ENCODE measurements at regions not wholly inside any gene's neighbourhood (a gene's known extent, or its start where the extent isn't known, plus 50 kb on each side); places are given as distances from the start of the nearest gene placed in this dataset.

DNA sequence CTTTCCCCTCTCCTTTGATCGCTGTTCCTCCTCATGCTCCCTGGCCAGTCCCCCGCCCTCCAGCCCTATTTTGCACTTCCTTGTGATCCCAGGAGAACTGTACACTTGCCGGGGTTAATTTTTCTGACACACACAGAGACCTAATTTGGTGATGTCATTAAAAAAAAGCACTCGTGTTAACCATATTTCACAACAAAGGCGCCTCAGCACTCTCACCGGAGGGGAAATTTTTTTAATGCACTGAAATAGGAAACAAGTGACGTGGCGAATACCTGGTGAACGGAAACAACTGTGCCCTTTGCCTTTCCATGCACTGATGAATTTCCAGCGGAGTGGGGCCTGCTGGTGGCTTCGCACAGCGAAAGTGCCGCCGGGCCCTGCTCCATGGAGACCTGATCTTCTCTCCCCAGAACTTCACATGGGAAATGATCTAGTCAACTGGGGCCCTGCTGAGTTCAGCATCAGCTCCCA lies 53.9 kb upstream of the TAGAP start:
- H3K4me1 ChIP-seq (ENCODE audit: control insufficient read depth in 1 of 2, extremely low read depth in 1 of 2, insufficient read depth in 2 of 2, low read length in 2 of 2) = peaks cover 34 to 64% of the 10 kb centered on the region in 2 experiments
- ChIA-PET POLR2A (interaction anchor here (0.6 to 1.3 kb wide), 5 partner anchors 35 to 911 kb away, joined by 3 to 8 read pairs (median 3); partner anchors contain the start of gene TAGAP (in 1 of the 2)), CTCF (interaction anchor here in 1 of 2 donors (1.0 to 2.3 kb wide), 6 partner anchors 9 to 99 kb away, joined by 3 to 10 read pairs (median 6); partner anchors contain the start of genes RSPH3 and TAGAP)
- Mint-ChIP-seq H3K36me3 (no peaks in the 10 kb centered on the region), H3K27ac (peak overlapping the region; percentile 95 to 96), H3K27me3 (no peaks in the 10 kb centered on the region), H3K4me1 (peaks cover 63 to 85% (median 66%) of the 10 kb centered on the region in 3 donors), H3K4me3 (peak overlapping the region; percentile 64 to 76 (median 70)), H3K9me3 (no peaks in the 10 kb centered on the region)
- ATAC-seq (replicated peaks in 1 of 4) (peak; percentile 74 to 84 (median 82)), DNase-seq (peak in 34 of 35 experiments; percentile 39 to 90 (median 66))
- WGBS (ENCODE audit: insufficient coverage) = 4% methylated on average over 10 of the region's 14 CpGs
- peak overlapping the region; percentile 94 for H3K27ac ChIP-seq (ENCODE audit: low read length)
- no peaks in the 10 kb centered on the region for H3K9me3 ChIP-seq
- no peaks in the 10 kb centered on the region for H3K27me3 ChIP-seq (replicated peaks in 1 of 2; ENCODE audit: control insufficient read depth in 2 of 2, extremely low read depth in 1 of 2, insufficient read depth in 2 of 2, low read length in 1 of 2)
- H3K36me3 ChIP-seq (ENCODE audit: control insufficient read depth in 2 of 2, extremely low read depth in 1 of 2, insufficient read depth in 1 of 2, low read length in 1 of 2) = no peaks in the 10 kb centered on the region
- H3K4me3 ChIP-seq (ENCODE audit: control insufficient read depth in 1 of 2, extremely low read depth in 1 of 2, low read length in 1 of 2) = peak overlapping the region in 1 of 2 donors; percentile 22

DNA sequence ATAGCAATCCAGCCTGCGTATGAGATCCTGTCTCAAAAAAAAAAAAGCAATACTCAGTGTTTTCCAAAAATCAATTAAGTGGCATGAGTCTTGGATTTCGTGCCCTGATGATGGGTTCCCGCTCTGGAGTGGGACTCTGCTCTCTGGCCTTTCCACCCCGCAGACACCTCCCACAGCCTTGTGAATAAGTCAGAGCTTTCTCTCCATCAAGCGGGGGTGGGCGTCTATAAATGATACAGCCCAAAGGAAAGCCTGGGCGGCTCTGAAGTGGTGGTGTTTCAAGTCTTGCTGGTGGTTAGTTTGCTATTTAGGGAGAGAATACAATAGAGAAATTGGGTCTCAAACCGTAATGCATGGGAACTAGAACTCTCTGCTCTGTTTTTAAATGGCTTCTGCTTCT lies 52.5 kb upstream of the TAGAP start:
- H3K27ac ChIP-seq (ENCODE audit: low read length) = no peak overlapping the region

DNA sequence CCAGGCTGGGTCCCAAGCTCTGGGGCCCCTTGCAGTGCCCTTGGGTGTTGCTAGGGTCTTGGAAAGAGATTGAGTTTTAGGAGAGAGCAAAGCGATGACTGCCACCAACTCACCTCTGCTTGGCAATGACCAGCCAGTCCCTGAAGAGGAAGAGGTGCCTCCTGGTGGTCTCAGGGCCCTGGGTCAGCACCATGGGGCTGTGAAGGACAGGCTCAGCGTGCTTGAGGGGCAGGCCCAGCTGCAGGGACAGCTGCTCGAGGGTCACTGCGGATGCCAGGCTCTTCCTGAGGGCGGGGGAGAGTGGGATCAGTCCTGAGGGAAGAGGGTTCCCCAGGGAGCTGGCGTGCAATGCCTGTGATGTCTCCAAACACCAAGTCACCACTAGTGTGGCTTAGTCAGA lies 50.8 kb upstream of the TAGAP start:
- H3K9me3 Mint-ChIP-seq = no peaks in the 10 kb centered on the region
- peak overlapping the region in 1 of 3 donors; percentile 80 for H3K4me3 Mint-ChIP-seq
- no peaks in the 10 kb centered on the region for H3K27me3 Mint-ChIP-seq
- H3K36me3 Mint-ChIP-seq = no peaks in the 10 kb centered on the region
- Histone ChIP-seq H3K27ac (ENCODE audit: low read length) (no peak overlapping the region), H3K9me3 (no peaks in the 10 kb centered on the region), H3K36me3 (ENCODE audit: control insufficient read depth in 2 of 2, extremely low read depth in 1 of 2, insufficient read depth in 1 of 2, low read length in 1 of 2) (no peaks in the 10 kb centered on the region), H3K27me3 (replicated peaks in 1 of 2; ENCODE audit: control insufficient read depth in 2 of 2, extremely low read depth in 1 of 2, insufficient read depth in 2 of 2, low read length in 1 of 2) (no peaks in the 10 kb centered on the region), H3K4me1 (ENCODE audit: control insufficient read depth in 1 of 2, extremely low read depth in 1 of 2, insufficient read depth in 2 of 2, low read length in 2 of 2) (peaks cover 29 to 62% of the 10 kb centered on the region in 2 experiments), H3K4me3 (ENCODE audit: control insufficient read depth in 1 of 2, extremely low read depth in 1 of 2, low read length in 1 of 2) (no peak overlapping the region)
- peaks cover 55 to 75% (median 68%) of the 10 kb centered on the region in 3 donors for H3K4me1 Mint-ChIP-seq
- H3K27ac Mint-ChIP-seq = peak overlapping the region; percentile 80 to 91
- no peak for ATAC-seq (replicated peaks in 1 of 4)
- no peak for DNase-seq
- CTCF ChIA-PET = interaction anchor here (1.0 to 2.1 kb wide), 4 partner anchors 9 to 434 kb away, joined by 3 to 6 read pairs (median 4); no protein-coding TSS in a partner anchor
- 96% methylated on average over 5 of the region's 6 CpGs for WGBS (ENCODE audit: insufficient coverage)
- POLR2A ChIA-PET = interaction anchor here in 1 of 2 donors (1.0 to 2.5 kb wide), 2 partner anchors 51 to 55 kb away, joined by 4 to 7 read pairs; partner anchors contain the start of gene TAGAP

More for the DNA sequence above, 52.5 kb upstream of the TAGAP start:
- ChIA-PET CTCF (no interaction called here), POLR2A (interaction anchor here (0.7 to 1.0 kb wide), 3 partner anchors 34 to 1212 kb away, joined by 3 to 4 read pairs (median 3); no protein-coding TSS in a partner anchor)
- H3K4me3 Mint-ChIP-seq = no peak overlapping the region
- no peak for ATAC-seq (replicated peaks in 1 of 4)
- no peak for DNase-seq
- H3K36me3 ChIP-seq (ENCODE audit: control insufficient read depth in 2 of 2, extremely low read depth in 1 of 2, insufficient read depth in 1 of 2, low read length in 1 of 2) = no peaks in the 10 kb centered on the region
- no peaks in the 10 kb centered on the region for H3K36me3 Mint-ChIP-seq
- H3K4me3 ChIP-seq (ENCODE audit: control insufficient read depth in 1 of 2, extremely low read depth in 1 of 2, low read length in 1 of 2) = no peak overlapping the region
- no peaks in the 10 kb centered on the region for H3K27me3 ChIP-seq (replicated peaks in 1 of 2; ENCODE audit: control insufficient read depth in 2 of 2, extremely low read depth in 1 of 2, insufficient read depth in 2 of 2, low read length in 1 of 2)
- 20% methylated on average over 1 of the region's 8 CpGs for WGBS (ENCODE audit: insufficient coverage)
- no peaks in the 10 kb centered on the region for H3K9me3 ChIP-seq
- no peaks in the 10 kb centered on the region for H3K9me3 Mint-ChIP-seq
- no peaks in the 10 kb centered on the region for H3K27me3 Mint-ChIP-seq
- peaks cover 59 to 81% (median 76%) of the 10 kb centered on the region in 3 donors for H3K4me1 Mint-ChIP-seq
- peaks cover 32 to 65% of the 10 kb centered on the region in 2 experiments for H3K4me1 ChIP-seq (ENCODE audit: control insufficient read depth in 1 of 2, extremely low read depth in 1 of 2, insufficient read depth in 2 of 2, low read length in 2 of 2)
- peak overlapping the region; percentile 55 to 95 for H3K27ac Mint-ChIP-seq

GRCh38 chr6:159094444-159095252 lies 49.9 kb upstream of the TAGAP start:
- Mint-ChIP-seq H3K27ac (peak overlapping the region; percentile 80 to 91), H3K27me3 (no peaks in the 10 kb centered on the region), H3K4me1 (peaks cover 46 to 66% (median 59%) of the 10 kb centered on the region in 3 donors), H3K9me3 (peaks cover 0 to 1% (median 0%) of the 10 kb centered on the region in 3 donors), H3K36me3 (no peaks in the 10 kb centered on the region), H3K4me3 (peak overlapping the region; percentile 30 to 80 (median 45))
- Histone ChIP-seq H3K9me3 (no peaks in the 10 kb centered on the region), H3K4me3 (ENCODE audit: control insufficient read depth in 1 of 2, extremely low read depth in 1 of 2, low read length in 1 of 2) (no peak overlapping the region), H3K4me1 (ENCODE audit: control insufficient read depth in 1 of 2, extremely low read depth in 1 of 2, insufficient read depth in 2 of 2, low read length in 2 of 2) (peaks cover 25 to 52% of the 10 kb centered on the region in 2 experiments), H3K27ac (ENCODE audit: low read length) (peak overlapping the region; percentile 14), H3K27me3 (replicated peaks in 1 of 2; ENCODE audit: control insufficient read depth in 2 of 2, extremely low read depth in 1 of 2, insufficient read depth in 2 of 2, low read length in 1 of 2) (no peaks in the 10 kb centered on the region), H3K36me3 (ENCODE audit: control insufficient read depth in 2 of 2, extremely low read depth in 1 of 2, insufficient read depth in 1 of 2, low read length in 1 of 2) (no peaks in the 10 kb centered on the region)
- peak in 33 of 35 experiments; percentile 32 to 81 (median 55) for DNase-seq
- POLR2A ChIA-PET = interaction anchor here in 1 of 2 donors (1.0 to 2.5 kb wide), 3 partner anchors 15 to 54 kb away, joined by 3 to 7 read pairs (median 4); partner anchors contain the start of gene TAGAP
- ATAC-seq (replicated peaks in 1 of 4) = peak; percentile 44 to 75 (median 59)
- CTCF ChIA-PET = interaction anchor here (0.7 to 2.1 kb wide), 8 partner anchors 9 to 433 kb away, joined by 3 to 8 read pairs (median 4); partner anchors contain the start of gene TAGAP (in 1 of the 2)
- 20% methylated on average over 13 of the region's 18 CpGs for WGBS (ENCODE audit: insufficient coverage)

Measured in T-cell (primary cell).